Panc1 (cell line): ENCODE measurements at regions not wholly inside any gene's neighbourhood (a gene's known extent, or its start where the extent isn't known, plus 50 kb on each side); places are given as distances from the start of the nearest gene placed in this dataset.

ENCODE experiments used
- ATAC-seq: fragments of 200-7000 bp; cut with Tn5 transposase; 2 replicates; pipeline ENCODE4 v1.9.1; 2020; ENCODE audit warnings: mild to moderate bottlenecking, moderate library complexity
- BruUV-seq: library from RNA; stranded (reverse); fragments of 400-500 nt; replicated peaks from 2 replicates; lab custom pipeline; 2021; lab: Mats Ljungman, UMichigan
- CTCF ChIA-PET: fragments of 300-600 bp; sonication (Branson Sonifier 250); formaldehyde crosslinking; loops from one replicate; lab custom pipeline; 2022; ENCODE audit warnings: antibody characterized with exemption; lab: Charles Lee
- POLR2A ChIA-PET: fragments of 300-600 bp; sonication (Branson Sonifier 250); formaldehyde crosslinking; loops from one replicate; lab custom pipeline; 2022; ENCODE audit warnings: antibody characterized with exemption; lab: Charles Lee
- DNase-seq: peaks from one replicate; pipeline ENCODE4 v3.0.0-alpha.2; 2010; ENCODE audit warnings: low read depth, low spot score
- H3K27ac ChIP-seq: 2 replicates; pipeline ENCODE4 v1.5.1; 2011; ENCODE audit warnings: mild to moderate bottlenecking, low read length, inconsistent platforms
- H3K27me3 ChIP-seq: fragments of 200-500 bp; sonication (Bioruptor generic); 2 replicates; pipeline ENCODE4 v1.6.0; 2014; ENCODE audit warnings: low read length, inconsistent platforms; ENCODE audit not compliant: control insufficient read depth, insufficient read depth
- H3K36me3 ChIP-seq: fragments of 200-500 bp; sonication (Bioruptor generic); 2 replicates; pipeline ENCODE4 v1.5.1; 2014; ENCODE audit warnings: inconsistent platforms, mild to moderate bottlenecking, low read length, moderate library complexity; ENCODE audit not compliant: control insufficient read depth, insufficient read depth
- H3K4me1 ChIP-seq: 2 replicates; pipeline ENCODE4 v1.5.1; 2011; ENCODE audit warnings: inconsistent platforms, mild to moderate bottlenecking, low read length, moderate library complexity; ENCODE audit not compliant: control insufficient read depth, insufficient read depth
- H3K4me3 ChIP-seq, 2 experiments: 2 replicates each; pipeline ENCODE4 v1.5.1; 2011 to 2012; ENCODE audit warnings: low read depth in 2 of 2, low read length in 2 of 2, mild to moderate bottlenecking in 2 of 2, inconsistent platforms in 1 of 2, moderate library complexity in 1 of 2
- H3K9me3 ChIP-seq: fragments of 200-500 bp; sonication (Bioruptor generic); 2 replicates; pipeline ENCODE4 v1.5.1; 2014; ENCODE audit warnings: low read depth, mild to moderate bottlenecking, inconsistent platforms, low read length, moderate library complexity; ENCODE audit not compliant: control insufficient read depth, insufficient read depth
- POLR2AphosphoS5 ChIP-seq: IDR thresholded peaks from 2 replicates; pipeline ENCODE4 v1.6.1; 2012; ENCODE audit warnings: mild to moderate bottlenecking, low read depth, low read length, moderate library complexity
- SIN3A ChIP-seq: IDR thresholded peaks from 2 replicates; pipeline ENCODE4 v1.6.1; 2012; ENCODE audit warnings: low read depth, mild to moderate bottlenecking, low read length, moderate library complexity, borderline replicate concordance; ENCODE audit not compliant: insufficient read depth
- TCF7L2 ChIP-seq: IDR thresholded peaks from 2 replicates; pipeline ENCODE4 v1.6.1; 2011; ENCODE audit warnings: mild to moderate bottlenecking, low read depth, low read length, inconsistent platforms
- in situ Hi-C: cut with HindIII; loops from 2 replicates; pipeline ENCODE4 v1.10.0; 2016; ENCODE audit warnings: low sequenced_read_pairs, low pct_unique_long_range_greater_than_20kb
- intact Hi-C: fragments of 100-400 bp; cut with micrococcal nuclease; formaldehyde crosslinking; loops from one replicate; pipeline ENCODE4 v1.10.0; 2022; ENCODE audit not compliant: unreplicated experiment
- TF ChIP-seq, protein P1 (sequence below): fragments of 450-650 bp; IDR thresholded peaks from 2 replicates; pipeline ENCODE4 v1.5.1; 2017; ENCODE audit warnings: mild to moderate bottlenecking
- TF ChIP-seq, protein P2 (sequence below), 2 experiments: IDR thresholded peaks; 2 replicates each; pipeline ENCODE4 v1.6.1; 2011 to 2012; ENCODE audit warnings: low read depth in 2 of 2, control low read depth in 1 of 2, low read length in 1 of 2, mild to moderate bottlenecking in 1 of 2, moderate library complexity in 1 of 2; ENCODE audit not compliant: insufficient read depth in 1 of 2

GRCh38 chr7:142470544-142470830 is 212.6 kb upstream of the PRSS58 start:
- BruUV-seq: no TSS peak
- Histone ChIP-seq H3K27me3 (peaks cover 3% of the 10 kb centered on the region; the same call in 1 of the 2 replicates), H3K4me1 (no peaks in the 10 kb centered on the region), H3K27ac (no peak overlapping the region), H3K36me3 (no peaks in the 10 kb centered on the region), H3K4me3 (no peak overlapping the region), H3K9me3 (no peaks in the 10 kb centered on the region)
- POLR2A ChIA-PET: no interaction called here
- CTCF ChIA-PET: interaction anchor here (0.7 kb wide), 2 partner anchors 11 to 84 kb away, joined by 4 to 5 read pairs; no protein-coding TSS in a partner anchor
- in situ Hi-C loops (no loop called here), intact Hi-C loops (loop anchor here (5.0 kb wide), 1 partner anchor 37 kb away; no protein-coding TSS in a partner anchor)
- ATAC-seq (no peak), DNase-seq (no peak)
- TF ChIP-seq, protein P1, sequence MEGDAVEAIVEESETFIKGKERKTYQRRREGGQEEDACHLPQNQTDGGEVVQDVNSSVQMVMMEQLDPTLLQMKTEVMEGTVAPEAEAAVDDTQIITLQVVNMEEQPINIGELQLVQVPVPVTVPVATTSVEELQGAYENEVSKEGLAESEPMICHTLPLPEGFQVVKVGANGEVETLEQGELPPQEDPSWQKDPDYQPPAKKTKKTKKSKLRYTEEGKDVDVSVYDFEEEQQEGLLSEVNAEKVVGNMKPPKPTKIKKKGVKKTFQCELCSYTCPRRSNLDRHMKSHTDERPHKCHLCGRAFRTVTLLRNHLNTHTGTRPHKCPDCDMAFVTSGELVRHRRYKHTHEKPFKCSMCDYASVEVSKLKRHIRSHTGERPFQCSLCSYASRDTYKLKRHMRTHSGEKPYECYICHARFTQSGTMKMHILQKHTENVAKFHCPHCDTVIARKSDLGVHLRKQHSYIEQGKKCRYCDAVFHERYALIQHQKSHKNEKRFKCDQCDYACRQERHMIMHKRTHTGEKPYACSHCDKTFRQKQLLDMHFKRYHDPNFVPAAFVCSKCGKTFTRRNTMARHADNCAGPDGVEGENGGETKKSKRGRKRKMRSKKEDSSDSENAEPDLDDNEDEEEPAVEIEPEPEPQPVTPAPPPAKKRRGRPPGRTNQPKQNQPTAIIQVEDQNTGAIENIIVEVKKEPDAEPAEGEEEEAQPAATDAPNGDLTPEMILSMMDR: no peak
- TF ChIP-seq POLR2AphosphoS5: no peak
- no peak for TF ChIP-seq SIN3A
- no peak for TF ChIP-seq TCF7L2
- TF ChIP-seq, protein P2, sequence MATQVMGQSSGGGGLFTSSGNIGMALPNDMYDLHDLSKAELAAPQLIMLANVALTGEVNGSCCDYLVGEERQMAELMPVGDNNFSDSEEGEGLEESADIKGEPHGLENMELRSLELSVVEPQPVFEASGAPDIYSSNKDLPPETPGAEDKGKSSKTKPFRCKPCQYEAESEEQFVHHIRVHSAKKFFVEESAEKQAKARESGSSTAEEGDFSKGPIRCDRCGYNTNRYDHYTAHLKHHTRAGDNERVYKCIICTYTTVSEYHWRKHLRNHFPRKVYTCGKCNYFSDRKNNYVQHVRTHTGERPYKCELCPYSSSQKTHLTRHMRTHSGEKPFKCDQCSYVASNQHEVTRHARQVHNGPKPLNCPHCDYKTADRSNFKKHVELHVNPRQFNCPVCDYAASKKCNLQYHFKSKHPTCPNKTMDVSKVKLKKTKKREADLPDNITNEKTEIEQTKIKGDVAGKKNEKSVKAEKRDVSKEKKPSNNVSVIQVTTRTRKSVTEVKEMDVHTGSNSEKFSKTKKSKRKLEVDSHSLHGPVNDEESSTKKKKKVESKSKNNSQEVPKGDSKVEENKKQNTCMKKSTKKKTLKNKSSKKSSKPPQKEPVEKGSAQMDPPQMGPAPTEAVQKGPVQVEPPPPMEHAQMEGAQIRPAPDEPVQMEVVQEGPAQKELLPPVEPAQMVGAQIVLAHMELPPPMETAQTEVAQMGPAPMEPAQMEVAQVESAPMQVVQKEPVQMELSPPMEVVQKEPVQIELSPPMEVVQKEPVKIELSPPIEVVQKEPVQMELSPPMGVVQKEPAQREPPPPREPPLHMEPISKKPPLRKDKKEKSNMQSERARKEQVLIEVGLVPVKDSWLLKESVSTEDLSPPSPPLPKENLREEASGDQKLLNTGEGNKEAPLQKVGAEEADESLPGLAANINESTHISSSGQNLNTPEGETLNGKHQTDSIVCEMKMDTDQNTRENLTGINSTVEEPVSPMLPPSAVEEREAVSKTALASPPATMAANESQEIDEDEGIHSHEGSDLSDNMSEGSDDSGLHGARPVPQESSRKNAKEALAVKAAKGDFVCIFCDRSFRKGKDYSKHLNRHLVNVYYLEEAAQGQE (IDR thresholded peaks at IDR 0.05; ENCODE audit: insufficient read depth in 1 of 2, low read depth in 2 of 2, low read length in 1 of 2): no peak

DNA sequence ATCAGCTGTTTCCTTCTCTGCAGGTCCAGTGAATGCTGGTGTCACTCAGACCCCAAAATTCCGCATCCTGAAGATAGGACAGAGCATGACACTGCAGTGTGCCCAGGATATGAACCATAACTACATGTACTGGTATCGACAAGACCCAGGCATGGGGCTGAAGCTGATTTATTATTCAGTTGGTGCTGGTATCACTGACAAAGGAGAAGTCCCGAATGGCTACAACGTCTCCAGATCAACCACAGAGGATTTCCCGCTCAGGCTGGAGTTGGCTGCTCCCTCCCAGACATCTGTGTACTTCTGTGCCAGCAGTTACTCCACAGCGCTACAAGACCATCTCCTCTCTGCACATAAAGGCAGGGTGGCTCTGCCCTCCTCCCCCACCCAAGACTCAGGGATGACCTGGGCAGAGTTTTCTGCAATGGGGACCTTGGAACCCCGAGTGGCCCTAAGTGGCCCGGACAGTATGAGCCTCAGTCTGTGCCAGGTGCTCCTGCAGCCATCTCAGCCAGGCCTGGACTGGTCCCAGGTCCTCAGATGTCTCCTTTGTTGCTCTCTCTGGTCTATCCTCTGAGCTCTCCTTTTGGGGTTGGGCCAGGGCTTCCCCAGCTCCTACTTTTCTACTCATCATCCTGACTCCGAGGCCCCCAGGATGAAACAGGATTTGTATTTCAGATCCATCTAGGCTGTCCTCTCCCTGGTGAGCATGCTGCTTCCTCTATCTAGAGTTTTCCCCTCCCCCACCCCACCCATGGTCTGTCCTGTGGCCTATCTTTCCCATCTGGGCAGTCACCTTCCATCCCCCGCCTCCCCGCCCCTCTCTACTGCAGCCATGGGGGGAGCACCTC is 212.1 kb upstream of the PRSS58 start:
- Histone ChIP-seq H3K27ac (no peak overlapping the region), H3K9me3 (no peaks in the 10 kb centered on the region), H3K27me3 (peaks cover 3% of the 10 kb centered on the region; the same call in 1 of the 2 replicates), H3K36me3 (no peaks in the 10 kb centered on the region), H3K4me1 (no peaks in the 10 kb centered on the region), H3K4me3 (no peak overlapping the region)
- ChIA-PET POLR2A (no interaction called here), CTCF (interaction anchor here (0.7 kb wide), 1 partner anchor 11 kb away, joined by 5 read pairs; no protein-coding TSS in a partner anchor)
- DNase-seq (no peak), ATAC-seq (no peak)
- in situ Hi-C loops: no loop called here
- no peak for TF ChIP-seq SIN3A
- TF ChIP-seq TCF7L2: no peak
- TF ChIP-seq, protein P1: no peak
- TF ChIP-seq POLR2AphosphoS5: no peak
- no TSS peak for BruUV-seq
- intact Hi-C loops: loop anchor here (5.0 kb wide), 1 partner anchor 37 kb away; no protein-coding TSS in a partner anchor
